PFSK-1 (cell line): ENCODE measurements at regions not wholly inside any gene's neighbourhood (a gene's known extent, or its start where the extent isn't known, plus 50 kb on each side); places are given as distances from the start of the nearest gene placed in this dataset.

Experiments
- FOXP2 ChIP-seq: optimal IDR thresholded peaks from 2 replicates; pipeline ENCODE3; 2011; ENCODE audit warnings: borderline replicate concordance, control low read depth, inconsistent platforms; ENCODE audit not compliant: insufficient read depth; ENCODE audit errors: extremely low read length, extremely low read depth
- POLR2AphosphoS5 ChIP-seq: IDR thresholded peaks from 2 replicates; pipeline ENCODE4 v1.6.1; 2012; ENCODE audit warnings: low read depth, mild to moderate bottlenecking, control low read depth, low read length, moderate library complexity
- REST ChIP-seq, 2 experiments: IDR thresholded peaks; 2 replicates each; pipeline versions ENCODE4 v1.6.1 to v1.8.0; 2011 to 2012; ENCODE audit warnings: low read depth in 2 of 2, low read length in 2 of 2, control low read depth in 1 of 2, inconsistent platforms in 1 of 2, mild to moderate bottlenecking in 1 of 2, moderate library complexity in 1 of 2; ENCODE audit not compliant: insufficient read depth in 1 of 2
- SIN3A ChIP-seq: IDR thresholded peaks from 2 replicates; pipeline ENCODE4 v1.6.1; 2012; ENCODE audit warnings: mild to moderate bottlenecking, low read length, moderate library complexity, borderline replicate concordance; ENCODE audit not compliant: insufficient read depth
- TAF1 ChIP-seq: IDR thresholded peaks from 2 replicates; pipeline ENCODE4 v1.6.1; 2012; ENCODE audit warnings: low read length, control low read depth, borderline replicate concordance; ENCODE audit not compliant: insufficient read depth

- TF ChIP-seq POLR2AphosphoS5 (no peak), SIN3A (no peak), FOXP2 (no peak), REST (IDR thresholded peaks at IDR 0.05; ENCODE audit: insufficient read depth in 1 of 2, low read depth in 2 of 2, low read length in 2 of 2) (no peak), TAF1 (no peak)
These were observed 588.3 kb downstream of the SLC16A7 start for GRCh38 chr12:60184096-60184495.

GRCh38 chr12:60185060-60185459 lies 589.2 kb downstream of the SLC16A7 start:
- TF ChIP-seq FOXP2 = no peak
- TF ChIP-seq REST (IDR thresholded peaks at IDR 0.05; ENCODE audit: insufficient read depth in 1 of 2, low read depth in 2 of 2, low read length in 2 of 2) = no peak
- TF ChIP-seq POLR2AphosphoS5 = no peak
- TF ChIP-seq SIN3A = no peak

- TF ChIP-seq REST (IDR thresholded peaks at IDR 0.05; ENCODE audit: insufficient read depth in 1 of 2, low read depth in 2 of 2, low read length in 2 of 2) (no peak), POLR2AphosphoS5 (no peak), TAF1 (no peak), SIN3A (no peak), FOXP2 (no peak)
These were observed 595.4 kb downstream of the SLC16A7 start for GRCh38 chr12:60191271-60191670.

- TF ChIP-seq REST (IDR thresholded peaks at IDR 0.05; ENCODE audit: insufficient read depth in 1 of 2, low read depth in 2 of 2, low read length in 2 of 2) (no peak), FOXP2 (no peak), SIN3A (no peak)
These were observed 596.0 kb downstream of the SLC16A7 start for GRCh38 chr12:60191676-60192359.

GRCh38 chr12:60194678-60195077 lies 598.8 kb downstream of the SLC16A7 start:
- TF ChIP-seq REST (IDR thresholded peaks at IDR 0.05; ENCODE audit: insufficient read depth in 1 of 2, low read depth in 2 of 2, low read length in 2 of 2) = no peak
- TF ChIP-seq POLR2AphosphoS5 = no peak
- no peak for TF ChIP-seq FOXP2
- TF ChIP-seq TAF1 = no peak
- TF ChIP-seq SIN3A = no peak
